Mucosa of gallbladder (tissue), 1 donor: ENCODE measurements at regions not wholly inside any gene's neighbourhood (a gene's known extent, or its start where the extent isn't known, plus 50 kb on each side); places are given as distances from the start of the nearest gene placed in this dataset.

Experiments used
- DNase-seq: peaks from one replicate; pipeline ENCODE4 v3.0.0-alpha.2; 2020; ENCODE audit warnings: low spot score
- donor health status: DM: no; HTN: no; CAD: no.

DNA sequence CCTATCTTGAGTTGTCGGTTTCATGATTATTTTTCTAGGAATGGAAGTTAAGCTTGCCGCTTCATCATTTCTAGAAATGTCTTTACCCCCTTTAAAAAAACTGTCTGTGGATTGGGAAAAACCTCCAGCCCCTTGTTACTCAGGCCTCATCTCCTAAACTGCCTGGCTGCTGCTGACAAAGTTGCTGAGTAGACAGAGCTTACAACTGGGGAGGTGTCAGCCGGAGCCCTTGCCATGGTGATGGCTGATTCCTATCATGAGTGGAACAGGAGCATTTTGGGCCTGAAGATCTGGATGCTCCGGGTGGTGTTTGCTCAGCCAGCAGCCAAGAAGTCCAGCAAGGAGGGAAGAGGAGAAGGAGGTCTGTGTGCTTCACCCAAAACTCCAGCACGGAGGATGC lies 243.3 kb downstream of the ENGASE start:
- DNase-seq, result no peak

GRCh38 chr17:79316805-79317204 lies 242.2 kb downstream of the ENGASE start:
- DNase-seq, result no peak

DNA sequence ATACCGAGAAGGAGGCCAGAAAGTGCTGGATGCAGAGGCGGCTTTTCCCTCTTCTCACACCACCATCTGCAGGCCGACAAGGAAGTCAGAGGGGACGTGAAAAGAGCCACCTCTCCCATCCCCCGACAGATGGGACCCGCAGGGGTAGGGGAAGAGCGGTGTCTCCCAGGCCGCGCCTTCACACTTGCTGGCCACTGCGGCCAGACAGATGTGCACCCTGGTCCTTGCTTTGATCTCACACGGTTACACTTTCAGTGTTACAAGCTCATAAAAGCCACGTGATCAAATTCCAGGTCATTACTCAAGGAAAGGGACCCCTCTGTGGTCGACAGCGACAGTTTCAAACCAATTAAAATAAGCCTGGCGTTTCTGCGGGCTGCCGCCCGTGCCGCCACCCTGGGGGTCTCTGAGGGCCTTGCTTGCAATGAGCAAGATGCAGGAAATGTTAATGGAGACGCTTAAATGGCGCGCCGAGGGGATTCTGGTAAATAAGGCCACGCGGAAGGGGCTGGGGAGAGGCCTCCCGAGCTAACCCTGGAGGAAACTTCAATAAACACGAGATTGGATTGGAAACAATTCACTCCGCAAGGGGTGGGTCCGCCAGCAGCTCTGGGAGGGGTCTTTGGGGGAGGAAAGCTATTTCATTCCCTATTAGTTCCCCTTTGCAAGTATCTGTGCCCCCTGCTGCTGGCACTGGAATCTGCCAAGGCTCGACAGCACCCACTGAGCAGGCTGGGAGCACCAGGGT lies 240.9 kb downstream of the ENGASE start:
- DNase-seq, result no peak

DNA sequence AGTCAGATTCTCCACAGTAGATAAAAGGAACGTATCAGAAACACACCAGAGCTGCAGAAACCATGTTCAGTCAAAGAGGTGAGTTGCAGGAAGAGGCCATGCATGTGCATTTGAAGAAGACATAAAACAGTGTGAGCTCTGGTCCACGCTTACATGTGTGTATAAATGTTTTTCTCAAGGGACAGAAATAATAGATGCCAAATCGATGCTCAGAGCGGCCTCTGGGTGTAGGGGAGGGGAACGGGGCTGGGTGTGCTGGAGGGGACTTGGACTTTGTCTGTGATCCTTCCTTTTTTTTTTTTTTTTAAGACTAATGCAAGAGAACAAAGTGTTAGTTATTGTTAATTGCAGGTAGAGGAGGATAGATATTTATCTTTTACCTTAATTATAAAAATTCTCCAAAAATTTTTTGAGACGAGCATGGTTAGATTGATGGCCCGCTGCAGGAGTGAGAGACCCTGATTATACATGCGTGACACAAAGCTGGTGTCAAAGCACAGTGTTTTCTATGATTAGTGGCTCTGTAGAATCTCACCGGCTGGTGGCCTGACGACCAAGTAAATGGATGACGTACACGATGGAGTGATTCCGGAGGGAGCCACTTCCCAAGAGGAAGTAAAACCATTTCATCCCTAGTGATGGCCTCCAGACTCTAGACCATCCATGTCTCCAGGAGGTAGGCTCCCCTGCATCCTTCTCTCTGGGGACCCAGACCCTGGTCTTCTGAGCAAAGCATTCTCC lies 240.2 kb downstream of the ENGASE start:
- no peak for DNase-seq

GRCh38 chr17:79311373-79311772 lies 236.7 kb downstream of the ENGASE start:
- no peak for DNase-seq

DNA sequence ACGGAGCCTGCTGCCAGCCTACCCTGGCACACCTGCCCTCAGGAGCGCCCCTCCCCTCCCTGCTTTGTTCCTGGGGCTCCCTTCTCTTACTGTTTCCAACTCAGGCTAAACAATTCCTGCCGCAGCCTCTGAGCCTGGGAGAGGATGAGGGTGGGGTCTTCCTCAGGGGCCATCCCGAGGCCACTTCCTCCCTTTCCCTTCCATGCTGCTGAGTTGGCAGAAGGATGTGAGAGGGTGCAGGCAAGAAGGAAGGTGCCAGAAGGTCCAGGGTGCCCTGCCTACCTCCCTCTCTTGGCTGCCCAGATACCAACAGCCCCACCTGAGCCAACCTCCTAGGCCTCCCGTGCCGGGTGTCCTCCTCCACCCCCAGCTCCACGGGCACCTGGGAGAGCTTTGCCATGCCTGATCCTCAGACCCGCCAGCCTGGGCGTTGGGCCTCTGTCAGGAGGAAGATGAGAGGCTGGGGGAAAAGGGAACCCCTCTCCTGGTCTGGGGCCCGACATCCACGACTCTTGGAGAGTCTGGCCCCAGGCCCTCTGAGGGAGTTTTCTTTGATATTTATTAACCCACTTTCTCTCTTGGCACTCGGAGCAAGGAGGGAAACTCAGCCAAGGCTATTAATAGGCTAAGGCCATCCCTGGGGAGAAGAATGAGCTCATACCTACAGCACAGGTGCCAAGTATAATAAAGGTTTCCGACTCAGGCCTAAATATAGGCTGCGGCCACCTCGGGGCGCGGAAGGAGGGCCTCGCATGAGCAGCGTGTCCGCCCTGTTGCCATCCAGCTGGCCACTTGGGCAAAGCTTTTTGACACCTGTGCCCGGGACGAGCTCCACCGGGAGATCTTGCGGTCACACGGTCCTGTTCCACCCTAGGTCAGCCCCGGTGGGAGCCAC lies 232.0 kb downstream of the ENGASE start:
- DNase-seq, result peak; percentile 81

DNA sequence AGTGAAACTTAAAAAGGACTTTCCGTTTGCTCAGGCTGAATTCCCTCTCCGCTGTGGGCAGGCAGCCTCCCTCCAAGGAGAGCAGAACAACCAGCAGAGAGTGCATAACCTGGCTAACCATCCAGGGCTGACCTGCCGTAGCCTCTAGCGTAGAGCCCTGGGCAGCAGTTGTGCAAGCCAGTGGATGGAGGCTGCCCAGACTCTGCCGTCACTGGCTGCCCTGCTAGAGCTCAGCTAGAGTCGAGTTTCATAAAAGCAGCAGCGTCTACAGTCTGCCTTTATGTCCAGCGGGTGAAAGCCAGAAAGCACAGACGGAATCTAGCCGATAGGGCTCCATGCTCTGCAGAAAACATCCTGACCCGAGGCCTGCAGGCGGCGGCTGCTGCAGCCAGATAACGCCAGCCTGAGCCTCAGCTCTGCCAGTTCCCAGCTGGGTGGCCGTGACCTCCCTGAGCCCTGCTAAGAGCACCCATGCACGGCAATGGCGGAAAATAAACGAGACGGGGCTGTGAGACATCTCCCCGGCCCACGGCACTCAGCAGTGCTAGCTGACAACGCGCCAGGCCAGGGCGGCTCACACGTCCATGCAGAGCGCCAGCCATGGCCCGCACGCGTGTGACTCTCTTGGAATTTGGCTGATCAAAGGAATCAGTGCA lies 231.3 kb downstream of the ENGASE start:
- peak; percentile 21 for DNase-seq

DNA sequence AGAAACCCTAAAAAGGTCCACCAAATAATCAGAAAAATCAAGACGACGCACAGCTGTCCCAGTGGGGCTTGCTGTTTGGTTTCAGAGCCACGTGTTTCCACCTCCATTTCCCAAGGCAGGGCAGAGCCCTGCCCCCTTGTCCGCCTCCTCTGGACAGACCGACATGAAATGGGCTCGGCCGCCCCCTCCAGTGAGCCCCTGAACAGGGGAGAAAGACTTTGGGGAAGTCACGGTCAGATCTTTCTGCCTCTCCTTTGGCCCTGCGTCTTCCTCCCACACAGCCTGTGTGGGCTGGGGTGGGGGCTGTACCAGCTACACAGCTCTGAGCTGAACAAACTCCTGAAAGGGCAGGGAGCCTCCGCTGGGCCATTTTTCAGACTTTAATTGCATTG lies 230.7 kb downstream of the ENGASE start:
- DNase-seq, result no peak

- DNase-seq, result no peak
These were observed 230.3 kb downstream of the ENGASE start for GRCh38 chr17:79304884-79305283.

DNA sequence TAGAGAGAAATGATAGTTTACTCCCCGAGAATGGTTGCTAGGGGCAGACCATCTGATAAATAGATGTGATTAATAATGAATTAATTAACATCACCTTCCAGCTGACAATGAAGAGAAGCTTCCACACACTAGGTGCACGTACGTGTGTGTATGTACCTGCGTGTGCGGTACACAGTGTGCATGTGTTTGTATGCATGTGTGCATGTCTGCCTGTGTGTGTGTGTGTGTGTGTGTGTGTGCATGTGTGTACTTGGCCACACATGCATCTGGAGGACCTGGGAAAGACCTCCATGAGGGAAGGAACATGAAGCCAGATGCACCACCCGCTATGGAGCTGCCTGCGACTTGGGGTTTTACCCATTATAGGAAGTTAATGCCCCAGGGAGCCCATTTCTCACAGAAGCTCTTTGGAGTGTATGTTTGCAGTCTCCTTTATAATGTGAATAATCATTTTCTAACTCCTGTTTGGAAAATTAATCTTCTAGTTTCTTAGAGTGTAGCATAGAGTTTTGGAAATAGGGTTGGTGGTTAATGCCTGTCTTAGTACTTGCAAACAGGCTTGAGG lies 229.1 kb downstream of the ENGASE start:
- DNase-seq, result no peak

GRCh38 chr17:79301469-79301868 lies 226.8 kb downstream of the ENGASE start:
- no peak for DNase-seq

- DNase-seq, result no peak
These were observed 224.7 kb downstream of the ENGASE start for GRCh38 chr17:79299349-79299748.

DNA sequence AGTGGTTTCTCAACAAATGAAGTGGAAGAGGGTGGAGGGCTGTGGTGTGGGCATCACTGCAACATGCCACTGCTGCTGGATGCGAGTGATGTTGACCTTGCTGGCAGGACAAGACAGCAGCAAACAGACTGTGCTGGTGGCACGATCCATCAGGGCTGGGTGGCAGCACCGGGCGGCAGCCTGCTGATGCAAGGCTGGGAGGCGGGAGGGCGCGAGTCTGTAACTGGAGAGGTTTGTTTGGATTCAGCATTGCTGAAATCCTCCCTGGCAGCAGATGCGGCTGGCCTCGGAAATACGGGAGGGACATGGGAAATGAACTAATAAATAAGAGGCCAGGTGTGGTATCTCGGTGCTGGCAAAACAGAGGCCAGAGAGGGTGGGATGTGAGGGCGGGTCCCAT lies 224.2 kb downstream of the ENGASE start:
- DNase-seq, result no peak

DNA sequence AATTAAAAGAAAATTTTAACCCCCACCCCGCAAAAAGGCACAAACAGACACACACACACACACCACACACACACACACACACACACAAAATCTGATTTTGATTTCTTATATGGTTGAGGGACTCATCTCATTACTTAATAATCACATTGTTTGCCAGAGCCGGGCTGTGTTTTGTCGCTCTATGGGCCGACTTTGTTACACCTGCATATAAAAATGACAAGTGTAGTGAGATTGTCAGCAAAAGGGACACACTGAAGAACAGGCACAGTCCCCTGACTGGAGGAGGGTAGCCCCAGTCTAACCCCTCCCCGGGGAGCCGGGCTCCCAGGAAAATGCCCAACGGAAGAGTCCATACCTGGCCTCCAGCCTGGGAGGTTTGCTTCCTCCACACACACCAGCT lies 221.6 kb downstream of the ENGASE start:
- DNase-seq, result no peak

DNA sequence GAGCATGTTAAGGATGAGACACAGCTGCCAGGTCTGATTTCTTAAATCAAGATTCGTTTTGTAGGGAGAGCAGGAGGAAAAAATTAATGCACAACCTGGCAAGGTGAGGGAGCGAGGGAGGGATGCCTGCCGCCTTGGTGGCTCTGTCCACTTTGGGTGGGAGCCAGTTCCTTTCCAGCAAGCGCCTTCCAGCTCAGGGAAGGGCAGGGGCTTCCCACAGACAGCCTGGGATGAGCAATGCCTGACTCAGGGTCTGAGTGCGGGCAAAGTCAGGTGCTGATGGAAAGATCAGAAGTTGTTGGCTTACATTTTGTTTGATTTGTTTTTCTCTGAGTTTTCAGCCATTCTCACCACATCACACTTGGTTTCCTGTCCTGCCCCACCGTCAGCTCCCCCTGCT lies 220.7 kb downstream of the ENGASE start:
- DNase-seq, result no peak

DNA sequence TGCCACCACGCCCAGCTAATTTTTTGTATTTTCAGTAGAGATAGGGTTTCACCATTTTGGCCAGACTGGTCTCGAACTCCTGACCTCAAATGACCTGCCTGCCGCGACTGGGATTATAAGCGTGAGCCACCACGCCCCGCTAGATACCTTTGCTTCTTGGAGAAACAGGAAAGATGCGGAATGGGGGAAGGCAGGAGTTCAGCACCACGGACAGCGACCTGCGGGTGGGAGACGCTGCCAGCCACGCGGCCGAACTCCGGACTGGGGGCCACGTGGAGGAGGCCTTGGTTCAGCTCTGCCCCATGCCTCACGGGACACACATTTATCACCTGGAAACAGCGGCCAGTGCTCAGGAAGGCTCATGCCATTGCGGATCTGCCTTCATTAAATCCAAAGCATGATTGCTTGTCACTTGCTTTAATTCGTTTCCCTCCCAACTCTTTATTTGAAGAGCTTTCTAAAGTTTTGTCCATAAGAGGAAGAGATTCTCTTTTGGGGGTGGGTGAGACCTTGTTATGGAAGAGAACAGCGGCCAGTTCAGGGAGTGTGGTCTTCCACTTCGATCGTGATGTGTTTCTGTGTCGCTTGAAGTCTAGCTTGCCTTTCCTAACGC lies 219.9 kb downstream of the ENGASE start:
- peak; percentile 71 for DNase-seq

- no peak for DNase-seq
These were observed 217.9 kb downstream of the ENGASE start for GRCh38 chr17:79292501-79292900.

- DNase-seq, result no peak
These were observed 216.8 kb downstream of the ENGASE start for GRCh38 chr17:79291391-79291790.

GRCh38 chr17:79290726-79291125 lies 216.1 kb downstream of the ENGASE start:
- no peak for DNase-seq

DNA sequence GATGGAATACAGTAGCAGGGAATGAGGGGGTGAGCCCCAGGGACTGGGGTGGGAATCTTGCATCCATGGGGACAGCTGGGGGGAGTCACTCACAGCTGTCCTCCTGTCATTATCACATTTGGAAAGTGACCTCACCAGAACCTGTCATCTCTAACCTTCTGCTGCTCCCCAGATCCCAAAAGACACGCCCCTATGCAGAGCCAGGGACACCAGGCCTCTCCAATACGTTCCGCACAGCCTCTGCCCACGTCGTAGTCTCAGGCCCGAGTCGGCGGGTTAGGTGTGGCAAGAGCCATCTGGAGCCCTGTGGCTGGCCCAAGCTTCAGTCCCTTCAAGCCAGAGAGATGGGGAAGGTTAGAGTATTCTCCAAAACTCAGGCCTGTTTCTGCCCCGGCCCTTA lies 214.3 kb downstream of the ENGASE start:
- DNase-seq, result no peak

DNA sequence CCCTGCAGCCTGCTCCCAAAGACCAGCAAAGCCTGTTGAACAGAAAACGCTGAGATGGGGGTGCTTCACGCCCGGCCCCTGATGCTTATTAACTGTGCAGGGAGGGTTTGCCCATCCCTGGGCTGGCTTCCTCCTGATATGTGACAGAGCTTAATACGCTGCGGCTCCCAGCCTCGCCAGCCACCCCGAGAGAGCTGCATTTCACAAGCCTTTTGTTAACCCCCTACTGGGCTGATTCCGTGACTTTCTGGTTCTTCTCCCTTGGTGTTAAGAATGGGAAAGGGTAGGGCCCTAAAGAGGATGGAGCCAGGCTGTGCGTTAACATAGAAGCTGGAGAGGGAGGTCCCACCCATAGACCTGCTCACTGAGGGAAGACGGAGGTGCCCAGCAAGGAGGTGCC lies 211.8 kb downstream of the ENGASE start:
- DNase-seq, result no peak
